H1 (cell line): ENCODE measurements at regions not wholly inside any gene's neighbourhood (a gene's known extent, or its start where the extent isn't known, plus 50 kb on each side); places are given as distances from the start of the nearest gene placed in this dataset.

Experiments
- CTCF ChIA-PET: fragments of 300-600 bp; sonication (Branson Sonifier 250); formaldehyde crosslinking; loops from one replicate; lab custom pipeline; 2021; ENCODE audit not compliant: partially characterized antibody; lab: Charles Lee
- POLR2A ChIA-PET: fragments of 300-600 bp; sonication (Branson Sonifier 250); formaldehyde crosslinking; loops from one replicate; lab custom pipeline; 2021; ENCODE audit warnings: inconsistent platforms; ENCODE audit not compliant: partially characterized antibody; lab: Charles Lee
- DNase-seq, 2 experiments: peaks; one replicate each; pipeline versions ENCODE4 v3.0.0 to v3.0.0-alpha.2; 2010 to 2022; ENCODE audit warnings: low spot score in 2 of 2, low read depth in 1 of 2, mixed read lengths in 1 of 2
- FAIRE-seq: peaks from 2 replicates; lab custom pipeline; 2011; peaks lifted over from hg19 to GRCh38; lab: Jason Lieb, UNC
- H2AFZ ChIP-seq: 2 replicates; pipeline ENCODE4 v1.8.1; 2012; ENCODE audit warnings: low read length, inconsistent platforms
- H2AK5ac ChIP-seq: 2 replicates; pipeline ENCODE4 v1.6.1; 2013; ENCODE audit warnings: low read depth, low read length
- H2BK120ac ChIP-seq: replicated peaks from 2 replicates; pipeline ENCODE3; 2013; ENCODE audit warnings: low read depth, low read length, inconsistent platforms
- H2BK12ac ChIP-seq: 2 replicates; pipeline ENCODE4 v1.6.1; 2013; ENCODE audit warnings: low read depth, low read length
- H2BK15ac ChIP-seq: 2 replicates; pipeline ENCODE4 v1.6.1; 2013; ENCODE audit warnings: low read length
- H2BK20ac ChIP-seq: 2 replicates; pipeline ENCODE4 v1.6.1; 2013; ENCODE audit warnings: low read length
- H2BK5ac ChIP-seq: 2 replicates; pipeline ENCODE4 v1.6.1; 2013; ENCODE audit warnings: low read depth, low read length
- H3K14ac ChIP-seq: 2 replicates; pipeline ENCODE4 v1.6.1; 2013; ENCODE audit warnings: inconsistent platforms; ENCODE audit not compliant: insufficient read length
- H3K18ac ChIP-seq: 2 replicates; pipeline ENCODE4 v1.6.1; 2013; ENCODE audit warnings: low read length; ENCODE audit errors: extremely low read depth
- H3K23ac ChIP-seq: 2 replicates; pipeline ENCODE4 v1.6.1; 2013; ENCODE audit warnings: inconsistent platforms; ENCODE audit not compliant: insufficient read length
- H3K23me2 ChIP-seq: 2 replicates; pipeline ENCODE4 v1.6.1; 2013; ENCODE audit warnings: low read depth, low read length
- H3K27ac ChIP-seq: 2 replicates; pipeline ENCODE4 v1.6.1; 2011; ENCODE audit warnings: low read depth, low read length, inconsistent platforms
- H3K27me3 ChIP-seq, 4 experiments: replicated peaks in 1 of 4; 1 replicate in 1 of 4; 2 replicates in 3 of 4; pipeline versions ENCODE4 v1.6.1 to v1.8.1; 2011 to 2013; ENCODE audit warnings: low read length in 3 of 4, mild to moderate bottlenecking in 3 of 4, inconsistent platforms in 2 of 4, mixed read lengths in 2 of 4, moderate library complexity in 1 of 4; ENCODE audit not compliant: control insufficient read depth in 3 of 4, insufficient read depth in 3 of 4; ENCODE audit errors: extremely low read depth in 1 of 4
- H3K36me3 ChIP-seq, 4 experiments: 2 replicates each; pipeline versions ENCODE4 v1.6.1 to v1.8.1; 2011 to 2013; ENCODE audit warnings: mild to moderate bottlenecking in 4 of 4, low read length in 3 of 4, moderate library complexity in 2 of 4, control low read depth in 1 of 4, inconsistent platforms in 1 of 4; ENCODE audit not compliant: insufficient read depth in 4 of 4, control insufficient read depth in 2 of 4
- H3K4ac ChIP-seq: replicated peaks from 2 replicates; pipeline ENCODE3; 2013; ENCODE audit warnings: low read length, low read depth, mixed read lengths, inconsistent platforms; ENCODE audit not compliant: insufficient read length
- H3K4me1 ChIP-seq, 4 experiments: replicated peaks in 1 of 4; 1 replicate in 1 of 4; 2 replicates in 3 of 4; pipeline versions ENCODE4 v1.6.1 to v1.8.1; 2011 to 2013; ENCODE audit warnings: low read length in 3 of 4, inconsistent platforms in 2 of 4, mixed read lengths in 1 of 4; ENCODE audit not compliant: insufficient read depth in 4 of 4, control insufficient read depth in 3 of 4
- H3K4me2 ChIP-seq, 2 experiments: 2 replicates each; pipeline versions ENCODE4 v1.6.1 to v1.8.1; 2011 to 2013; ENCODE audit warnings: low read depth in 2 of 2, low read length in 2 of 2, control low read depth in 1 of 2, inconsistent platforms in 1 of 2, mild to moderate bottlenecking in 1 of 2; ENCODE audit not compliant: insufficient read depth in 1 of 2
- H3K4me3 ChIP-seq, 4 experiments: fragments of 200-600, 300-600 bp in 1 of 4; sonication (generic), shearing (Covaris generic), sonication (Bioruptor Twin) in 1 of 4; 2 replicates each; pipeline versions ENCODE4 v1.5.1 to v1.8.1; 2011 to 2016; ENCODE audit warnings: low read length in 4 of 4, low read depth in 3 of 4, control low read depth in 2 of 4, inconsistent platforms in 2 of 4, mild to moderate bottlenecking in 2 of 4, mixed read lengths in 1 of 4, moderate library complexity in 1 of 4; ENCODE audit not compliant: insufficient read depth in 2 of 4; ENCODE audit errors: extremely low read depth in 1 of 4
- H3K56ac ChIP-seq: replicated peaks from 2 replicates; pipeline ENCODE3; 2013; ENCODE audit warnings: low read depth, mild to moderate bottlenecking, mixed read lengths, low read length, inconsistent platforms; ENCODE audit not compliant: insufficient read length
- H3K79me1 ChIP-seq: 2 replicates; pipeline ENCODE4 v1.6.1; 2013; ENCODE audit warnings: low read depth, low read length, control low read depth
- H3K79me2 ChIP-seq, 2 experiments: 2 replicates each; pipeline versions ENCODE4 v1.6.1 to v1.8.1; 2012 to 2013; ENCODE audit warnings: low read length in 2 of 2, mild to moderate bottlenecking in 2 of 2, inconsistent platforms in 1 of 2; ENCODE audit not compliant: insufficient read depth in 2 of 2, control insufficient read depth in 1 of 2
- H3K9ac ChIP-seq, 4 experiments: replicated peaks in 1 of 4; 1 replicate in 1 of 4; 2 replicates in 3 of 4; pipeline versions ENCODE4 v1.6.1 to v1.8.1; 2011 to 2013; ENCODE audit warnings: low read depth in 3 of 4, low read length in 3 of 4, control low read depth in 2 of 4, mild to moderate bottlenecking in 2 of 4, moderate library complexity in 2 of 4, inconsistent platforms in 1 of 4; ENCODE audit errors: extremely low read depth in 1 of 4
- H3K9me3 ChIP-seq, 2 experiments: 2 replicates each; pipeline versions ENCODE4 v1.6.1 to v1.8.1; 2012 to 2013; ENCODE audit warnings: mild to moderate bottlenecking in 2 of 2, moderate library complexity in 2 of 2, control low read depth in 1 of 2, inconsistent platforms in 1 of 2, low read depth in 1 of 2, low read length in 1 of 2, mixed read lengths in 1 of 2; ENCODE audit not compliant: insufficient read depth in 2 of 2
- H4K20me1 ChIP-seq, 2 experiments: replicated peaks in 1 of 2; 2 replicates each; pipeline versions ENCODE3 to v1.8.1; 2011 to 2013; ENCODE audit warnings: inconsistent platforms in 2 of 2, low read length in 2 of 2, mild to moderate bottlenecking in 1 of 2; ENCODE audit not compliant: insufficient read depth in 2 of 2, control insufficient read depth in 1 of 2
- H4K5ac ChIP-seq: 2 replicates; pipeline ENCODE4 v1.6.1; 2013; ENCODE audit warnings: low read length, low read depth, mixed read lengths, inconsistent platforms; ENCODE audit not compliant: insufficient read length
- H4K8ac ChIP-seq: 2 replicates; pipeline ENCODE4 v1.8.0; 2013; ENCODE audit warnings: mild to moderate bottlenecking, moderate library complexity, low read length, inconsistent platforms; ENCODE audit not compliant: insufficient read depth; ENCODE audit errors: extremely low read depth
- H4K91ac ChIP-seq: replicated peaks from 2 replicates; pipeline ENCODE3; 2013; ENCODE audit warnings: low read length, mixed read lengths, inconsistent platforms; ENCODE audit not compliant: insufficient read length
- CEBPB ChIP-seq: IDR thresholded peaks from 2 replicates; pipeline ENCODE4 v1.6.1; 2012; ENCODE audit warnings: low read depth, low read length
- FOSL1 ChIP-seq: IDR thresholded peaks from 2 replicates; pipeline ENCODE4 v1.6.1; 2011; ENCODE audit warnings: mild to moderate bottlenecking, low read depth, low read length, moderate library complexity; ENCODE audit not compliant: insufficient read depth
- GTF2F1 ChIP-seq: IDR thresholded peaks from 2 replicates; pipeline ENCODE4 v1.6.1; 2012; ENCODE audit warnings: low read depth, low read length, improper control_type of control experiment, borderline replicate concordance
- JUND ChIP-seq: IDR thresholded peaks from 2 replicates; pipeline ENCODE4 v1.6.1; 2011; ENCODE audit warnings: mild to moderate bottlenecking, improper control_type of control experiment, low read length
- RAD21 ChIP-seq, 2 experiments: IDR thresholded peaks in 1 of 2; conservative IDR thresholded peaks in 1 of 2; 2 replicates each; pipeline ENCODE4 v1.6.1; 2011; ENCODE audit warnings: low read depth in 2 of 2, low read length in 2 of 2, improper control_type of control experiment in 1 of 2, inconsistent platforms in 1 of 2, mild to moderate bottlenecking in 1 of 2, moderate library complexity in 1 of 2
- SUZ12 ChIP-seq: fragments of 200-600 bp; sonication (generic); IDR thresholded peaks from 2 replicates; pipeline ENCODE4 v1.6.1; 2012; ENCODE audit warnings: mild to moderate bottlenecking, inconsistent platforms, low read length, moderate library complexity, mixed read lengths
- TAF1 ChIP-seq: IDR thresholded peaks from 2 replicates; pipeline ENCODE4 v1.6.1; 2011; ENCODE audit warnings: mild to moderate bottlenecking, low read depth, low read length
- TBP ChIP-seq: IDR thresholded peaks from 2 replicates; pipeline ENCODE4 v1.6.1; 2011; ENCODE audit warnings: low read depth, low read length, improper control_type of control experiment
- USF2 ChIP-seq: IDR thresholded peaks from 2 replicates; pipeline ENCODE4 v1.6.1; 2011; ENCODE audit warnings: low read length, improper control_type of control experiment
- WGBS, 2 experiments: shearing (Covaris generic) in 1 of 2; methylation state at CpG; one replicate each; pipeline versions ENCODE4 v1.1.6 to v1.1.7; 2013 to 2015; ENCODE audit warnings: low lambda C conversion rate in 2 of 2, mixed read lengths in 2 of 2, inconsistent platforms in 1 of 2, low coverage in 1 of 2, missing lambda C conversion rate in 1 of 2; ENCODE audit not compliant: insufficient replicate concordance in 2 of 2, insufficient coverage in 1 of 2, insufficient read length in 1 of 2; ENCODE audit errors: extremely low coverage in 1 of 2, missing lambda C conversion rate in 1 of 2; 5-methylcytosine and 5-hydroxymethylcytosine counted together

- Histone ChIP-seq H2BK20ac (no peak overlapping the region), H3K56ac (no peak overlapping the region), H3K4me1 (no peaks in the 10 kb centered on the region), H4K91ac (no peak overlapping the region), H3K27ac (no peak overlapping the region), H2BK12ac (no peak overlapping the region), H4K20me1 (no peaks in the 10 kb centered on the region), H3K23me2 (no peaks in the 10 kb centered on the region; the same call in 1 of the 2 replicates), H3K18ac (no peak overlapping the region), H4K5ac (no peak overlapping the region), H3K36me3 (no peaks in the 10 kb centered on the region; a peak in 1 of 8 replicates), H3K9me3 (no peaks in the 10 kb centered on the region), H2BK5ac (no peak overlapping the region), H3K9ac (no peak overlapping the region), H3K14ac (no peak overlapping the region), H2AK5ac (no peak overlapping the region), H4K8ac (no peak overlapping the region), H2BK15ac (no peak overlapping the region), H2BK120ac (no peak overlapping the region), H3K79me2 (no peaks in the 10 kb centered on the region), H3K4me2 (no peak overlapping the region), H3K4me3 (no peak overlapping the region), H3K79me1 (no peaks in the 10 kb centered on the region), H3K27me3 (no peaks in the 10 kb centered on the region), H3K23ac (no peak overlapping the region), H2AFZ (no peak overlapping the region), H3K4ac (no peak overlapping the region)
- 88% methylated on average over 6 of the region's 6 CpGs; no CpG with 5 or more reads in 1 of the 2 experiments for WGBS, 2 experiments
- POLR2A ChIA-PET: no interaction called here
- no peak for FAIRE-seq
- TF ChIP-seq FOSL1 (no peak), TAF1 (no peak), TBP (no peak), SUZ12 (no peak), USF2 (no peak), GTF2F1 (no peak), CEBPB (no peak), RAD21 (IDR thresholded peaks at IDR 0.05 in 1 of 2, conservative IDR thresholded peaks at IDR 0.05 in 1 of 2; ENCODE audit: low read depth in 2 of 2, low read length in 2 of 2) (no peak), JUND (no peak)
- DNase-seq: no peak
- CTCF ChIA-PET: no interaction called here
Observed at GRCh38 chr2:160870729-160871465, 289.3 kb upstream of the TANK start.
